Endodermal cell (in vitro differentiated cells): ENCODE measurements at regions not wholly inside any gene's neighbourhood (a gene's known extent, or its start where the extent isn't known, plus 50 kb on each side); places are given as distances from the start of the nearest gene placed in this dataset.

Source experiments
- DNase-seq: peaks from one replicate; pipeline ENCODE4 v3.0.0-alpha.2; 2017
- H3K27ac ChIP-seq: 2 replicates; pipeline ENCODE4 v1.5.1; 2013; ENCODE audit warnings: mild to moderate bottlenecking, low read depth, low read length, moderate library complexity
- H3K27me3 ChIP-seq: 2 replicates; pipeline ENCODE4 v1.6.1; 2013; ENCODE audit warnings: mild to moderate bottlenecking, low read length, moderate library complexity; ENCODE audit not compliant: insufficient read depth, control insufficient read depth, poor library complexity, severe bottlenecking
- H3K36me3 ChIP-seq: 2 replicates; pipeline ENCODE4 v1.7.0; 2013; ENCODE audit warnings: mild to moderate bottlenecking, low read length, moderate library complexity; ENCODE audit not compliant: control insufficient read depth, insufficient read depth
- H3K4me1 ChIP-seq: one replicate; pipeline ENCODE4 v1.7.0; 2013; ENCODE audit warnings: low read length; ENCODE audit not compliant: control insufficient read depth, insufficient read depth
- H3K4me3 ChIP-seq: 2 replicates; pipeline ENCODE4 v1.5.1; 2013; ENCODE audit warnings: mild to moderate bottlenecking, low read length, moderate library complexity
- H3K9ac ChIP-seq: 2 replicates; pipeline ENCODE4 v1.6.1; 2013; ENCODE audit warnings: mild to moderate bottlenecking, low read length, moderate library complexity; ENCODE audit not compliant: poor library complexity, severe bottlenecking; ENCODE audit errors: extremely low read depth
- H3K9me3 ChIP-seq: 2 replicates; pipeline ENCODE4 v1.6.1; 2013; ENCODE audit warnings: mild to moderate bottlenecking, low read length, moderate library complexity; ENCODE audit not compliant: control insufficient read depth
- H3K27ac Mint-ChIP-seq: 2 replicates; pipeline ENCODE4 v1.8.0; 2020; ENCODE audit warnings: mixed read lengths
- H3K27me3 Mint-ChIP-seq: 2 replicates; pipeline ENCODE4 v1.8.0; 2021; ENCODE audit warnings: mild to moderate bottlenecking, mixed read lengths; ENCODE audit not compliant: insufficient read depth
- H3K36me3 Mint-ChIP-seq: 2 replicates; pipeline ENCODE4 v1.8.0; 2020; ENCODE audit warnings: low read depth, mixed read lengths
- H3K4me1 Mint-ChIP-seq: 2 replicates; pipeline ENCODE4 v1.8.0; 2020; ENCODE audit warnings: mixed read lengths
- H3K4me3 Mint-ChIP-seq: 2 replicates; pipeline ENCODE4 v1.8.0; 2020; ENCODE audit warnings: mild to moderate bottlenecking, moderate library complexity, mixed read lengths
- H3K9me3 Mint-ChIP-seq: 2 replicates; pipeline ENCODE4 v1.8.0; 2020; ENCODE audit warnings: mild to moderate bottlenecking, mixed read lengths
- WGBS, 2 experiments: methylation state at CpG; one replicate each; pipeline versions ENCODE4 v1.1.5 to v1.1.7; 2013; ENCODE audit warnings: missing lambda C conversion rate in 2 of 2, mixed read lengths in 1 of 2; ENCODE audit not compliant: insufficient coverage in 1 of 2, insufficient read length in 1 of 2; 5-methylcytosine and 5-hydroxymethylcytosine counted together
- TF ChIP-seq, protein P1 (sequence below): fragments of 200-600 bp; sonication (generic); conservative IDR thresholded peaks from 2 replicates; pipeline ENCODE4 v1.5.0; 2021; ENCODE audit warnings: antibody characterized with exemption, mild to moderate bottlenecking

DNA sequence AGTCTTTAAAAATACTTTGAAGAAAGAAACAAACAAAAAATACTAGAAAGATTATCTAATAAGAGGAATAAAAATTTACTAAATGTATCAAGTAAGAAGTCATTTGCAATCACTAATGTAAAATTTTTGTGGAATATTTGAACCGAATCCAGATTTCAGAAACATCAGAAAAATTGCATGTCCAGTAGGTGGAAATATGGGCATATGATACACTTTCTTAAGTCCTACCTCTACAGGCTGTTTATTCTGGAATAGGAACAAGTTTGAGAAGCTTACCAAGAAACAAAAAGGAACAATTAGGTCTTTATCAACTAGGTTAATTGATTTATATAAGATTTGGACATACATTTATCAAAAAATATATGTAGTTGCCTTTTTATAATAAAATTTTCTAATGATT is 292.9 kb upstream of the ROBO1 start:
- H3K9ac ChIP-seq: no peak overlapping the region
- H3K36me3 ChIP-seq: no peaks in the 10 kb centered on the region
- H3K36me3 Mint-ChIP-seq: no peaks in the 10 kb centered on the region
- TF ChIP-seq, protein P1, sequence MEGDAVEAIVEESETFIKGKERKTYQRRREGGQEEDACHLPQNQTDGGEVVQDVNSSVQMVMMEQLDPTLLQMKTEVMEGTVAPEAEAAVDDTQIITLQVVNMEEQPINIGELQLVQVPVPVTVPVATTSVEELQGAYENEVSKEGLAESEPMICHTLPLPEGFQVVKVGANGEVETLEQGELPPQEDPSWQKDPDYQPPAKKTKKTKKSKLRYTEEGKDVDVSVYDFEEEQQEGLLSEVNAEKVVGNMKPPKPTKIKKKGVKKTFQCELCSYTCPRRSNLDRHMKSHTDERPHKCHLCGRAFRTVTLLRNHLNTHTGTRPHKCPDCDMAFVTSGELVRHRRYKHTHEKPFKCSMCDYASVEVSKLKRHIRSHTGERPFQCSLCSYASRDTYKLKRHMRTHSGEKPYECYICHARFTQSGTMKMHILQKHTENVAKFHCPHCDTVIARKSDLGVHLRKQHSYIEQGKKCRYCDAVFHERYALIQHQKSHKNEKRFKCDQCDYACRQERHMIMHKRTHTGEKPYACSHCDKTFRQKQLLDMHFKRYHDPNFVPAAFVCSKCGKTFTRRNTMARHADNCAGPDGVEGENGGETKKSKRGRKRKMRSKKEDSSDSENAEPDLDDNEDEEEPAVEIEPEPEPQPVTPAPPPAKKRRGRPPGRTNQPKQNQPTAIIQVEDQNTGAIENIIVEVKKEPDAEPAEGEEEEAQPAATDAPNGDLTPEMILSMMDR: no peak
- no peak overlapping the region for H3K4me3 ChIP-seq
- no peak for DNase-seq
- no peaks in the 10 kb centered on the region for H3K4me1 ChIP-seq
- H3K9me3 ChIP-seq: no peaks in the 10 kb centered on the region
- no peaks in the 10 kb centered on the region for H3K9me3 Mint-ChIP-seq
- no peaks in the 10 kb centered on the region for H3K27me3 ChIP-seq
- no peak overlapping the region for H3K27ac ChIP-seq
- H3K27ac Mint-ChIP-seq: no peak overlapping the region
- 91% methylated on average over 1 of the region's 1 CpG; no CpG with 5 or more reads in 1 of the 2 experiments for WGBS, 2 experiments
- no peak overlapping the region for H3K4me3 Mint-ChIP-seq
- peaks cover 5% of the 10 kb centered on the region for H3K4me1 Mint-ChIP-seq
- peaks cover 8% of the 10 kb centered on the region for H3K27me3 Mint-ChIP-seq

- H3K36me3 Mint-ChIP-seq: no peaks in the 10 kb centered on the region
- Histone ChIP-seq H3K9ac (no peak overlapping the region), H3K4me3 (no peak overlapping the region), H3K27ac (no peak overlapping the region), H3K27me3 (no peaks in the 10 kb centered on the region), H3K4me1 (no peaks in the 10 kb centered on the region), H3K36me3 (no peaks in the 10 kb centered on the region), H3K9me3 (no peaks in the 10 kb centered on the region)
- H3K4me1 Mint-ChIP-seq: peaks cover 5% of the 10 kb centered on the region
- no peak overlapping the region for H3K27ac Mint-ChIP-seq
- no peak overlapping the region for H3K4me3 Mint-ChIP-seq
- no peak for DNase-seq
- peaks cover 1% of the 10 kb centered on the region for H3K9me3 Mint-ChIP-seq
- no peaks in the 10 kb centered on the region for H3K27me3 Mint-ChIP-seq
- TF ChIP-seq, protein P1: no peak
- 63 to 65% methylated on average over 3 to 4 of the region's 4 CpGs for WGBS, 2 experiments
These were observed 287.5 kb upstream of the ROBO1 start for GRCh38 chr3:80055306-80055705.

DNA sequence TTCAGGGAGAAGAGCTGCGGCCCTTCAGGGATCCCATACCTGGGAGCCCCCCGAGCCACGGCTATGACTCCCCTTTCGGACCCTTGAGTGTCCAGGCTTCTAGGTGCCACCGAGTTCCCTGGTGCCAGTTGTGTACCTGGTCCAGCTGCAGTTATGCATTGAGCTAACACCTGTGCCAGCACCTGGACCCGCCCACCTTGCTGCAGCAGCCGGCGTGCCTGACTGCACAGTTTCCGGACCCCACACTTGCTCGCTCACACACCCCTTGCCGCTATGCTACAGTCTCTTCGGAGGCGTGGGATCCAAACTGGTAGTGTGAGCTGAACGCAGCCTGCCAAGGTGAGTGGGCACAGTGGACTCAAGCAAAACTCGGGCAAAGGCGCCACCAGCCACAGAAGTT is 284.5 kb upstream of the ROBO1 start:
- Mint-ChIP-seq H3K27ac (no peak overlapping the region), H3K36me3 (no peaks in the 10 kb centered on the region), H3K9me3 (peaks cover 1% of the 10 kb centered on the region), H3K4me3 (no peak overlapping the region), H3K27me3 (no peaks in the 10 kb centered on the region), H3K4me1 (peaks cover 5% of the 10 kb centered on the region)
- Histone ChIP-seq H3K36me3 (no peaks in the 10 kb centered on the region), H3K4me3 (no peak overlapping the region), H3K27me3 (no peaks in the 10 kb centered on the region), H3K9ac (no peak overlapping the region), H3K9me3 (no peaks in the 10 kb centered on the region), H3K27ac (no peak overlapping the region), H3K4me1 (no peaks in the 10 kb centered on the region)
- TF ChIP-seq, protein P1: no peak
- 95 to 97% methylated on average over 13 to 16 of the region's 16 CpGs for WGBS, 2 experiments
- no peak for DNase-seq
